ENCODE measurements at regions not wholly inside any gene's neighbourhood (a gene's known extent, or its start where the extent isn't known, plus 50 kb on each side); places are given as distances from the start of the nearest gene placed in this dataset.

DNA sequence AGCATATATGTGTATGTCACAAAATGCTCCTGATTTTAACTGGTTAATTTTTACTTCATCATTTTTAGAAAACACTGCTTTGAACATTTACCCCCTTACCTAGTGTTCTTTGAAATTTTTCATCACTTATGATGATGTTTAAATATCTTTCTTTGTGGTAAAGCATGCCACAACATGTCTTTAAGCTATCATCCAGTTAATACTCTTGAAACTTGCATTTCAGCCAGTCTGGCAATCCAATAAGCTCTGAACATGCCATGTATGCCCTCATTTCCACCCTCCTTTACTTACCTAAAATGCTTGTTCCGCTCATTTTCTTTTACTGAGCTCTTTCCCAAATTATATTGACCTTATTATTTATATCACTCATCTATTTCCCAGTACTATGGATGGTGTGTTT, 581.2 kb downstream of the RAPGEF2 start:
- no peaks in the 10 kb centered on the region for H3K79me1 ChIP-seq (ENCODE audit: low read depth, low read length)
- no peak overlapping the region for H3K14ac ChIP-seq (ENCODE audit: insufficient read length)
- no peak overlapping the region for H2BK12ac ChIP-seq (ENCODE audit: low read depth, low read length)
- no peak overlapping the region for H3K56ac ChIP-seq (replicated peaks; ENCODE audit: insufficient read length, low read depth, low read length)
- H3K27me3 ChIP-seq (replicated peaks in 1 of 4; ENCODE audit: control insufficient read depth in 3 of 4, extremely low read depth in 1 of 4, insufficient read depth in 3 of 4, low read length in 3 of 4) = no peaks in the 10 kb centered on the region
- H3K23ac ChIP-seq (ENCODE audit: insufficient read length) = no peak overlapping the region
- no peak overlapping the region for H3K4me2 ChIP-seq (ENCODE audit: insufficient read depth in 1 of 2, low read depth in 2 of 2, low read length in 2 of 2)
- 71% methylated on average over 1 of the region's 1 CpG; no CpG with 5 or more reads in 1 of the 2 experiments for WGBS, 2 experiments (ENCODE audit: extremely low coverage in 1 of 2, insufficient coverage in 1 of 2, insufficient read length in 1 of 2, insufficient replicate concordance in 2 of 2, low coverage in 1 of 2, low lambda C conversion rate in 2 of 2, missing lambda C conversion rate in 1 of 2)
- H2BK5ac ChIP-seq (ENCODE audit: low read depth, low read length) = no peak overlapping the region
- no peak for DNase-seq (ENCODE audit: low read depth in 1 of 2, low spot score in 2 of 2)
- no peaks in the 10 kb centered on the region for H3K9me3 ChIP-seq (ENCODE audit: insufficient read depth in 2 of 2, low read depth in 1 of 2, low read length in 1 of 2)
- H3K27ac ChIP-seq (ENCODE audit: low read depth, low read length) = no peak overlapping the region
- no peak overlapping the region for H3K18ac ChIP-seq (ENCODE audit: extremely low read depth, low read length)
- H2BK20ac ChIP-seq (ENCODE audit: low read length) = no peak overlapping the region
- H4K91ac ChIP-seq (replicated peaks; ENCODE audit: insufficient read length, low read length) = no peak overlapping the region
- H2BK120ac ChIP-seq (replicated peaks; ENCODE audit: low read depth, low read length) = no peak overlapping the region
- no peaks in the 10 kb centered on the region for H3K79me2 ChIP-seq (ENCODE audit: control insufficient read depth in 1 of 2, insufficient read depth in 2 of 2, low read length in 2 of 2)
- H3K4ac ChIP-seq (replicated peaks; ENCODE audit: insufficient read length, low read depth, low read length) = no peak overlapping the region
- H2AK5ac ChIP-seq (ENCODE audit: low read depth, low read length) = no peak overlapping the region
- no peak overlapping the region for H3K9ac ChIP-seq (replicated peaks in 1 of 4; ENCODE audit: extremely low read depth in 1 of 4, low read depth in 3 of 4, low read length in 3 of 4)
- no peak for FAIRE-seq
- no peaks in the 10 kb centered on the region for H3K36me3 ChIP-seq (ENCODE audit: control insufficient read depth in 2 of 4, insufficient read depth in 4 of 4, low read length in 3 of 4)
- no peak overlapping the region for H3K4me3 ChIP-seq (ENCODE audit: extremely low read depth in 1 of 4, insufficient read depth in 2 of 4, low read depth in 3 of 4, low read length in 4 of 4)
- H3K23me2 ChIP-seq (ENCODE audit: low read depth, low read length) = no peaks in the 10 kb centered on the region
- H4K20me1 ChIP-seq (replicated peaks in 1 of 2; ENCODE audit: control insufficient read depth in 1 of 2, insufficient read depth in 2 of 2, low read length in 2 of 2) = no peaks in the 10 kb centered on the region
- H2AFZ ChIP-seq (ENCODE audit: low read length) = no peak overlapping the region
- ChIA-PET CTCF (ENCODE audit: partially characterized antibody) (interaction anchor here (1.2 kb wide), 1 partner anchor 17 kb away, joined by 4 read pairs; no protein-coding TSS in a partner anchor), POLR2A (ENCODE audit: partially characterized antibody) (no interaction called here)
- peaks cover 0 to 7% (median 0%) of the 10 kb centered on the region in 4 experiments; a peak in 3 of 7 replicates for H3K4me1 ChIP-seq (replicated peaks in 1 of 4; ENCODE audit: control insufficient read depth in 3 of 4, insufficient read depth in 4 of 4, low read length in 3 of 4)
- no peak overlapping the region for H2BK15ac ChIP-seq (ENCODE audit: low read length)
- H4K8ac ChIP-seq (ENCODE audit: extremely low read depth, insufficient read depth, low read length) = no peak overlapping the region
- no peak overlapping the region for H4K5ac ChIP-seq (ENCODE audit: insufficient read length, low read depth, low read length)
- no peak for TF ChIP-seq SIRT6 (IDR thresholded peaks at IDR 0.05; ENCODE audit: low read length)
- TF ChIP-seq EZH2 (IDR thresholded peaks at IDR 0.05; ENCODE audit: low read depth, low read length, severe bottlenecking) = no peak
- no peak for TF ChIP-seq SP1 (IDR thresholded peaks at IDR 0.05; ENCODE audit: low read depth, low read length)
- TF ChIP-seq ZNF274 (IDR thresholded peaks at IDR 0.05; ENCODE audit: borderline replicate concordance, extremely low read depth, low read length) = no peak
- no peak for TF ChIP-seq MAFK (IDR thresholded peaks at IDR 0.05; ENCODE audit: low read depth, low read length)
- TF ChIP-seq SRF (IDR thresholded peaks at IDR 0.05; ENCODE audit: low read depth, low read length) = no peak
- TF ChIP-seq ATF2 (IDR thresholded peaks at IDR 0.05; ENCODE audit: low read length) = no peak
- no peak for TF ChIP-seq SP2 (IDR thresholded peaks at IDR 0.05; ENCODE audit: low read length)
- no peak for TF ChIP-seq RFX5 (IDR thresholded peaks at IDR 0.05; ENCODE audit: borderline replicate concordance, low read depth, low read length)
- TF ChIP-seq E2F6 (IDR thresholded peaks at IDR 0.05) = no peak
- no peak for TF ChIP-seq CBX5 (IDR thresholded peaks at IDR 0.05; ENCODE audit: low read depth, low read length)
- TF ChIP-seq NRF1 (IDR thresholded peaks at IDR 0.05; ENCODE audit: low read depth, low read length) = no peak

Data from H1 (cell line).